ENCODE measurements at regions not wholly inside any gene's neighbourhood (a gene's known extent, or its start where the extent isn't known, plus 50 kb on each side); places are given as distances from the start of the nearest gene placed in this dataset.

GRCh38 chr6:137552146-137552545, 58.0 kb upstream of the OLIG3 start:
- TF ChIP-seq CTCF (IDR thresholded peaks at IDR 0.05) (no peak), EP300 (IDR thresholded peaks at IDR 0.05) (no peak)
